ENCODE measurements at regions not wholly inside any gene's neighbourhood (a gene's known extent, or its start where the extent isn't known, plus 50 kb on each side); places are given as distances from the start of the nearest gene placed in this dataset.

DNA sequence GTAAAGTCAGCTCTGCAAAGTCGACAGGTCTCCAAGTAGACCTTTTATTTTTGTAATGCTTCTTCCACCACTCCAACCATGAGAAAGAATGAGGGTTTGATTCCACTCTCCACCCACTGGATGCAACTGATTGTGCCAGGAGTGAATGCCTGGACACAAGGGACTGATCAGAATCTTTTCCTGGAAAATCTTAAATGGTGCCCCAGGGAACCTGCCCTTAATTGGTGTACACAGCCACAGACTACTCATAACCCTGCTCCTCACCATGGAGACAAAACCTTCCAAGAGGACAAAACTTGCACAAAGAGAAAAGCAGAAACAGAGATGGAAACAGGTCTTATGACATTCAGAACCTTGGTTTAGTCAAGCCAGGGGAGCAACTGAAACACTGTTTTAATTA lies 208.6 kb upstream of the BRINP1 start:
- intact Hi-C loops (cut with DNase I; ENCODE audit: low total_unique reads), result no loop called here
- 73 to 89% (median 86%) methylated on average over 1 of the region's 1 CpG for WGBS, 5 donors
- TF ChIP-seq, protein P1, sequence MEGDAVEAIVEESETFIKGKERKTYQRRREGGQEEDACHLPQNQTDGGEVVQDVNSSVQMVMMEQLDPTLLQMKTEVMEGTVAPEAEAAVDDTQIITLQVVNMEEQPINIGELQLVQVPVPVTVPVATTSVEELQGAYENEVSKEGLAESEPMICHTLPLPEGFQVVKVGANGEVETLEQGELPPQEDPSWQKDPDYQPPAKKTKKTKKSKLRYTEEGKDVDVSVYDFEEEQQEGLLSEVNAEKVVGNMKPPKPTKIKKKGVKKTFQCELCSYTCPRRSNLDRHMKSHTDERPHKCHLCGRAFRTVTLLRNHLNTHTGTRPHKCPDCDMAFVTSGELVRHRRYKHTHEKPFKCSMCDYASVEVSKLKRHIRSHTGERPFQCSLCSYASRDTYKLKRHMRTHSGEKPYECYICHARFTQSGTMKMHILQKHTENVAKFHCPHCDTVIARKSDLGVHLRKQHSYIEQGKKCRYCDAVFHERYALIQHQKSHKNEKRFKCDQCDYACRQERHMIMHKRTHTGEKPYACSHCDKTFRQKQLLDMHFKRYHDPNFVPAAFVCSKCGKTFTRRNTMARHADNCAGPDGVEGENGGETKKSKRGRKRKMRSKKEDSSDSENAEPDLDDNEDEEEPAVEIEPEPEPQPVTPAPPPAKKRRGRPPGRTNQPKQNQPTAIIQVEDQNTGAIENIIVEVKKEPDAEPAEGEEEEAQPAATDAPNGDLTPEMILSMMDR (IDR thresholded peaks at IDR 0.05 in 8 of 11, conservative IDR thresholded peaks at IDR 0.05 in 3 of 11), result no peak
- TF ChIP-seq POLR2AphosphoS5 (IDR thresholded peaks at IDR 0.05) (no peak), POLR2A (IDR thresholded peaks at IDR 0.05) (no peak)
- H3K36me3 ChIP-seq, result no peaks in the 10 kb centered on the region
- peaks cover 0 to 3% (median 0%) of the 10 kb centered on the region in 8 donors for H3K9me3 ChIP-seq
- H3K27me3 ChIP-seq (replicated peaks in 1 of 7), result no peaks in the 10 kb centered on the region
- H3K27ac ChIP-seq, result no peak overlapping the region
- no peak overlapping the region for H3K4me3 ChIP-seq
- no peak for DNase-seq
- no peaks in the 10 kb centered on the region for H3K4me1 ChIP-seq

DNA sequence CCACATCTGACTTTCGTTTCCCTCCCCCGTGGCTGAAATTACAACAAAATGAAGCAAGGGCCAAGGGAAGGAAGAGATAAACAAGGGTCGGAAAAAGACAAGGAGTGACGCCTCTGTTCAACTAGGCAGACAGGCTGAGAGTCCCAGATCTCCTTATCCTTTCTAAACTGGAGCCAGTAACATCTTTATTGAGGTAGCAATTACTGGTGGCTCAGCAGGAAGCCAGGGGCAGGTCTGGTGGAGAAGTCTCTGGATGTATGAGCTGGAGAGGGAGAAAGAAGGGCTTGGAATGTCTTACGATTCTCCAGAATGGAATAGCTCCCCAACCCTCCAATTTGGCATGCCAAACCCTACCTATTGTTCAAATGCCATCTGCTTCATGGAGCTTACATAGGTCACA lies 190.8 kb upstream of the BRINP1 start:
- 19 to 29% (median 24%) methylated on average over 5 of the region's 5 CpGs for WGBS, 5 donors
- Histone ChIP-seq H3K36me3 (no peaks in the 10 kb centered on the region), H3K9me3 (no peaks in the 10 kb centered on the region), H3K4me3 (no peak overlapping the region), H3K27ac (no peak overlapping the region), H3K27me3 (replicated peaks in 1 of 7) (peaks cover 0 to 52% (median 0%) of the 10 kb centered on the region in 7 donors), H3K4me1 (peaks cover 0 to 11% (median 3%) of the 10 kb centered on the region in 6 donors)
- intact Hi-C loops (cut with DNase I; ENCODE audit: low total_unique reads), result loop anchor here (10.0 kb wide), 2 partner anchors 415 to 785 kb away; no protein-coding TSS in a partner anchor
- TF ChIP-seq, protein P1 (IDR thresholded peaks at IDR 0.05 in 8 of 11, conservative IDR thresholded peaks at IDR 0.05 in 3 of 11), result no peak
- TF ChIP-seq POLR2A (IDR thresholded peaks at IDR 0.05) (no peak), POLR2AphosphoS5 (IDR thresholded peaks at IDR 0.05) (no peak)
- no peak for DNase-seq

DNA sequence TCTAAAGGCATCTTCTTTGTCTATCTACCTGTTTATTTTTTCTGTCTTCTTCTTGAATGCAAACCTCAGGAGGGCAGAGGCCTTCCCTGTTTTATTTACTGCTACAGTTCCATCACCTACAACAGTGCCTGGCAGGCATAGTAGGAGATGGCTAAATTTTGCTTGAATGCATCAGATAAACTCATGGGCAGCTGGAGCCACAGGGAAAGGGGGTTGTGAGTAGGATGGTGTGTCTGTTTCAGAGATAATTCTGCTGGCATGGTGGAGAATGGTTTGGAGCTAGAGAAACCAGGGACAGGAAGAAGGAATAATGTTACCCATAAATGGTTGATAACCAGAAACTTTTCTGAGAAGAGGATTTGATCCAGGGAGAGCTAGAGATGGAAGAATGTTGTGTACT lies 189.8 kb upstream of the BRINP1 start:
- Histone ChIP-seq H3K27ac (no peak overlapping the region), H3K4me1 (peaks cover 0 to 11% (median 3%) of the 10 kb centered on the region in 6 donors), H3K4me3 (no peak overlapping the region), H3K9me3 (no peaks in the 10 kb centered on the region), H3K36me3 (no peaks in the 10 kb centered on the region), H3K27me3 (replicated peaks in 1 of 7) (peaks cover 0 to 50% (median 0%) of the 10 kb centered on the region in 7 donors)
- intact Hi-C loops (cut with DNase I; ENCODE audit: low total_unique reads), result loop anchor here (10.0 kb wide), 2 partner anchors 416 to 786 kb away; no protein-coding TSS in a partner anchor
- TF ChIP-seq POLR2A (IDR thresholded peaks at IDR 0.05), result no peak
- TF ChIP-seq, protein P1 (IDR thresholded peaks at IDR 0.05 in 8 of 11, conservative IDR thresholded peaks at IDR 0.05 in 3 of 11), result no peak
- DNase-seq, result no peak

DNA sequence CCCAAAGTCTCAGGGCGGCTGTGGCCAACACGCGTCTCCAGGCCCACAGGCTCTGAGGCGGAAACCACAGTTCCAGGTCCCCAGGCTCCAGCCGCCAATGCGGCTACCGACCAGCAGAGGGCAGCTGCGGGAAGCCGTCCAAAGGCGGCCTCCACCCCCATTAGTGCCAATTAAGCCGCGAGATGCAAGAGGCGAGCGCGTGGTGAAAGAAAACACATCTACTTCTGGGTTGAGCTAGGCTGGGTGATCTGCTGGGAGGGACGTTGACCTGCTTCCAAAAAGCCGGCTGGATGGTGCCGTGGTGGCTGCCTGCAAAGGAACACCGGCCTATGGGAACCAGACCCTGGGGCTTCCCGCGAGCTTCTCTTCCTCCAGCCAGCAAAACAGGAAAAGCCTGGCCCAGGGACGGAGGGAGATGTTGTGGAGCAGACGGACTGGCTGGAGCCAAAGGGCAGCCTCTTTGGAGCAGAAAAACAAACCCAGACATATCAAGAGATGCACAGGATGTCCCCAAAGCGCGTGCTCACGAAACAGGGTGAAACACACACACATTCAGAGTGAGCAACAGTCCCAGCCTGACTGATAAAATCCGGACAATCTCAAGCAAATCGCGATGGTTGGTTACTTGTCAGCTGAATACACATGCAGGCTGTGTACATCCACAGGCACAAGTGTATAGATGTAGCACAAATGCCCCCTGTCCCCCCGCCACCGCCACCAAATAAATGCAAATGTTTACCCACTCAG lies 187.1 kb upstream of the BRINP1 start:
- H3K27me3 ChIP-seq (replicated peaks in 1 of 7), result peaks cover 0 to 50% (median 0%) of the 10 kb centered on the region in 7 donors
- DNase-seq, result peak; percentile 87
- H3K4me3 ChIP-seq, result peak overlapping the region in 3 of 8 donors; percentile 17 to 58 (median 29)
- peak overlapping the region in 4 of 8 donors; percentile 6 to 36 (median 18) for H3K27ac ChIP-seq
- H3K9me3 ChIP-seq, result no peaks in the 10 kb centered on the region
- H3K4me1 ChIP-seq, result peaks cover 0 to 11% (median 3%) of the 10 kb centered on the region in 6 donors
- TF ChIP-seq, protein P1 (IDR thresholded peaks at IDR 0.05 in 8 of 11, conservative IDR thresholded peaks at IDR 0.05 in 3 of 11), result peak; percentile 43 to 91 (median 75)
- TF ChIP-seq POLR2AphosphoS5 (IDR thresholded peaks at IDR 0.05) (peak in 2 of 3 donors; percentile 21 to 57), POLR2A (IDR thresholded peaks at IDR 0.05) (no peak)
- intact Hi-C loops (cut with DNase I; ENCODE audit: low total_unique reads), result loop anchor here (10.0 kb wide), 2 partner anchors 418 to 788 kb away; no protein-coding TSS in a partner anchor
- no peaks in the 10 kb centered on the region for H3K36me3 ChIP-seq
- 8 to 12% (median 9%) methylated on average over 26 to 31 of the region's 31 CpGs for WGBS, 5 donors

All from spleen (tissue), 11 donors.